Panc1 (cell line): ENCODE measurements at regions not wholly inside any gene's neighbourhood (a gene's known extent, or its start where the extent isn't known, plus 50 kb on each side); places are given as distances from the start of the nearest gene placed in this dataset.
"Not testable (repeated sequence)": the region's sequence is repeated elsewhere in the genome, so short reads cannot be mapped to it uniquely, and the experiment has no call there.

ENCODE experiments used
- POLR2AphosphoS5 ChIP-seq: IDR thresholded peaks from 2 replicates; pipeline ENCODE4 v1.6.1; 2012; ENCODE audit warnings: mild to moderate bottlenecking, low read depth, low read length, moderate library complexity
- REST ChIP-seq, 2 experiments: IDR thresholded peaks; 2 replicates each; pipeline ENCODE4 v1.6.1; 2011 to 2012; ENCODE audit warnings: low read depth in 2 of 2, control low read depth in 1 of 2, low read length in 1 of 2, mild to moderate bottlenecking in 1 of 2, moderate library complexity in 1 of 2; ENCODE audit not compliant: insufficient read depth in 1 of 2
- TCF7L2 ChIP-seq: IDR thresholded peaks from 2 replicates; pipeline ENCODE4 v1.6.1; 2011; ENCODE audit warnings: mild to moderate bottlenecking, low read depth, low read length, inconsistent platforms
- TF ChIP-seq, protein P1 (sequence below): fragments of 450-650 bp; IDR thresholded peaks from 2 replicates; pipeline ENCODE4 v1.5.1; 2017; ENCODE audit warnings: mild to moderate bottlenecking

DNA sequence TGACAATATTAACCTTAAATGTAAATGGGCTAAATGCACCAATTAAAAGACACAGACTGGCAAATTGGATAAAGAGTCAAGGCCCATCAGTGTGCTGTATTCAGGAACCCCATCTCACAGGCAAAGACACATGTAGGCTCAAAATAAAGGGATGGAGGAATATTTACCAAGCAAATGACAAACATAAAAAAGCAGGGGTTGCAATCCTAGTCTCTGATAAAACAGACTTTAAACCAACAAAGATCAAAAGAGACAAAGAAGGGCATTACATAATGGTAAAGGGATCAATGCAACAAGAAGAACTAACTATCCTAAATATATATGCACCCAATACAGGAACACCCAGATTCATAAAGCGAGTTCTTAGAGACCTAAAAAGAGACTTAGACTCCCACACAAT, 159.9 kb upstream of the ZNF648 start:
- not testable (repeated sequence) for TF ChIP-seq REST (IDR thresholded peaks at IDR 0.05; ENCODE audit: insufficient read depth in 1 of 2, low read depth in 2 of 2, low read length in 1 of 2); POLR2AphosphoS5; TCF7L2
- TF ChIP-seq, protein P1, sequence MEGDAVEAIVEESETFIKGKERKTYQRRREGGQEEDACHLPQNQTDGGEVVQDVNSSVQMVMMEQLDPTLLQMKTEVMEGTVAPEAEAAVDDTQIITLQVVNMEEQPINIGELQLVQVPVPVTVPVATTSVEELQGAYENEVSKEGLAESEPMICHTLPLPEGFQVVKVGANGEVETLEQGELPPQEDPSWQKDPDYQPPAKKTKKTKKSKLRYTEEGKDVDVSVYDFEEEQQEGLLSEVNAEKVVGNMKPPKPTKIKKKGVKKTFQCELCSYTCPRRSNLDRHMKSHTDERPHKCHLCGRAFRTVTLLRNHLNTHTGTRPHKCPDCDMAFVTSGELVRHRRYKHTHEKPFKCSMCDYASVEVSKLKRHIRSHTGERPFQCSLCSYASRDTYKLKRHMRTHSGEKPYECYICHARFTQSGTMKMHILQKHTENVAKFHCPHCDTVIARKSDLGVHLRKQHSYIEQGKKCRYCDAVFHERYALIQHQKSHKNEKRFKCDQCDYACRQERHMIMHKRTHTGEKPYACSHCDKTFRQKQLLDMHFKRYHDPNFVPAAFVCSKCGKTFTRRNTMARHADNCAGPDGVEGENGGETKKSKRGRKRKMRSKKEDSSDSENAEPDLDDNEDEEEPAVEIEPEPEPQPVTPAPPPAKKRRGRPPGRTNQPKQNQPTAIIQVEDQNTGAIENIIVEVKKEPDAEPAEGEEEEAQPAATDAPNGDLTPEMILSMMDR, result not testable (repeated sequence)
